ENCODE measurements at regions not wholly inside any gene's neighbourhood (a gene's known extent, or its start where the extent isn't known, plus 50 kb on each side); places are given as distances from the start of the nearest gene placed in this dataset.

DNA sequence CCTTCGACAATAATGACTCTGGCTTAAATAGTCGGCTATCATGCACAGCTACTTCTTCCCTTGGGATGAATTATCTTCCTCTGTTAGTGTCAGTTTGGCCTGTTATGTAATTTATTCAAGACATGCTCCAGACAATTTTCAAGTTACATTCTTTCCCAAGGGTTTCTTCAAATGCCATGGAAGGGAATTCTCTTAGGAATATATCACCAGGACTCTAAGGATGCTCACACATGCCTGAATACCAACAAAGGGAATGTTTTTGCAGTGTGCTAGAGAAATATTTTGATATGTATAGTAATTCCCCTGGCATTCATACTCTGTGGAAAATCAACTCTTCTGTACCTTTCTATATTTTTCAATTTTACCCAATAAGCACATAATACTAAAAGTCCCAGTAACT lies 286.0 kb upstream of the KYNU start:
- Histone ChIP-seq H2BK15ac (ENCODE audit: low read depth, low read length) (no peak overlapping the region), H3K4ac (ENCODE audit: low read depth, low read length) (no peak overlapping the region), H3K27me3 (ENCODE audit: insufficient read depth, low read length) (no peaks in the 10 kb centered on the region), H3K27ac (ENCODE audit: insufficient read length, low read depth, low read length) (no peak overlapping the region), H3K9me3 (ENCODE audit: control insufficient read depth, low read depth, low read length) (no peaks in the 10 kb centered on the region), H3K18ac (ENCODE audit: insufficient read length, low read depth, low read length) (no peak overlapping the region), H2AFZ (ENCODE audit: low read length) (no peak overlapping the region), H3K56ac (ENCODE audit: insufficient read length, low read depth, low read length) (no peak overlapping the region), H3K23me2 (ENCODE audit: insufficient read length, low read depth, low read length, poor library complexity, severe bottlenecking) (no peaks in the 10 kb centered on the region), H4K20me1 (ENCODE audit: control insufficient read depth, insufficient read depth, insufficient read length) (no peaks in the 10 kb centered on the region), H4K8ac (replicated peaks; ENCODE audit: insufficient read length, low read depth, low read length) (no peak overlapping the region), H4K91ac (ENCODE audit: insufficient read length, low read depth, low read length) (no peak overlapping the region), H2BK5ac (ENCODE audit: insufficient read length, low read length) (no peak overlapping the region), H3K4me2 (ENCODE audit: insufficient read depth, insufficient read length, low read length) (no peak overlapping the region), H2BK12ac (ENCODE audit: insufficient read length, low read depth, low read length) (no peak overlapping the region), H4K5ac (ENCODE audit: insufficient read length, low read depth, low read length) (no peak overlapping the region), H3K4me1 (ENCODE audit: insufficient read depth, low read length) (no peaks in the 10 kb centered on the region), H2BK120ac (ENCODE audit: low read depth, low read length, poor library complexity, severe bottlenecking) (no peak overlapping the region), H3K23ac (ENCODE audit: insufficient read length, low read depth, low read length) (no peak overlapping the region), H3K14ac (ENCODE audit: insufficient read depth, low read length) (no peak overlapping the region), H3K79me2 (ENCODE audit: insufficient read depth, low read length) (no peaks in the 10 kb centered on the region), H3K79me1 (ENCODE audit: insufficient read depth, low read depth, low read length, poor library complexity, severe bottlenecking) (no peaks in the 10 kb centered on the region), H3K9ac (ENCODE audit: extremely low read depth, insufficient read length, low read length) (no peak overlapping the region), H3T11ph (ENCODE audit: low read length) (no peak overlapping the region), H2AK5ac (ENCODE audit: insufficient read length, low read length) (no peak overlapping the region), H2BK20ac (ENCODE audit: low read depth, low read length, poor library complexity, severe bottlenecking) (no peak overlapping the region)
- DNase-seq: no peak
- H3K36me3 Mint-ChIP-seq (ENCODE audit: insufficient read depth in 1 of 3, low read depth in 3 of 3): no peaks in the 10 kb centered on the region
- TF ChIP-seq, protein P1, sequence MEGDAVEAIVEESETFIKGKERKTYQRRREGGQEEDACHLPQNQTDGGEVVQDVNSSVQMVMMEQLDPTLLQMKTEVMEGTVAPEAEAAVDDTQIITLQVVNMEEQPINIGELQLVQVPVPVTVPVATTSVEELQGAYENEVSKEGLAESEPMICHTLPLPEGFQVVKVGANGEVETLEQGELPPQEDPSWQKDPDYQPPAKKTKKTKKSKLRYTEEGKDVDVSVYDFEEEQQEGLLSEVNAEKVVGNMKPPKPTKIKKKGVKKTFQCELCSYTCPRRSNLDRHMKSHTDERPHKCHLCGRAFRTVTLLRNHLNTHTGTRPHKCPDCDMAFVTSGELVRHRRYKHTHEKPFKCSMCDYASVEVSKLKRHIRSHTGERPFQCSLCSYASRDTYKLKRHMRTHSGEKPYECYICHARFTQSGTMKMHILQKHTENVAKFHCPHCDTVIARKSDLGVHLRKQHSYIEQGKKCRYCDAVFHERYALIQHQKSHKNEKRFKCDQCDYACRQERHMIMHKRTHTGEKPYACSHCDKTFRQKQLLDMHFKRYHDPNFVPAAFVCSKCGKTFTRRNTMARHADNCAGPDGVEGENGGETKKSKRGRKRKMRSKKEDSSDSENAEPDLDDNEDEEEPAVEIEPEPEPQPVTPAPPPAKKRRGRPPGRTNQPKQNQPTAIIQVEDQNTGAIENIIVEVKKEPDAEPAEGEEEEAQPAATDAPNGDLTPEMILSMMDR (conservative IDR thresholded peaks at IDR 0.05): no peak
- no peaks in the 10 kb centered on the region for H3K27me3 Mint-ChIP-seq (ENCODE audit: low read depth)
- H3K27ac Mint-ChIP-seq: no peak overlapping the region
- no peak overlapping the region for H3K4me3 Mint-ChIP-seq
- H3K4me1 Mint-ChIP-seq: peaks cover 3 to 4% of the 10 kb centered on the region in 2 experiments; a peak in 1 of 4 replicates
- WGBS (ENCODE audit: extremely low coverage, insufficient read length, low lambda C conversion rate): no CpG with 5 or more reads among the region's 2 CpGs
- H3K9me3 Mint-ChIP-seq: no peaks in the 10 kb centered on the region

All from H9 (cell line).